IMR-90 (cell line): ENCODE measurements at regions not wholly inside any gene's neighbourhood (a gene's known extent, or its start where the extent isn't known, plus 50 kb on each side); places are given as distances from the start of the nearest gene placed in this dataset.

Source experiments
- ATAC-seq: fragments of 200-7000 bp; cut with Tn5 transposase; 2 replicates; pipeline ENCODE4 v1.9.1; 2020; ENCODE audit warnings: low read depth, mild to moderate bottlenecking, moderate library complexity
- BruUV-seq: library from RNA; stranded (reverse); fragments of 400-500 nt; replicated peaks from 2 replicates; lab custom pipeline; 2021; lab: Mats Ljungman, UMichigan
- CTCF ChIA-PET: fragments of 300-600 bp; formaldehyde crosslinking; extraction: SDS; loops from one replicate; lab custom pipeline; 2021; ENCODE audit warnings: antibody characterized with exemption; lab: Yijun Ruan, JAX
- POLR2A ChIA-PET: fragments of 300-600 bp; sonication (Branson Sonifier 250); formaldehyde crosslinking; loops from one replicate; lab custom pipeline; 2022; ENCODE audit warnings: antibody characterized with exemption; ENCODE audit not compliant: unreplicated experiment; lab: Charles Lee
- DNase-seq: peaks from one replicate; pipeline ENCODE4 v3.0.0; 2013
- H2AFZ ChIP-seq: replicated peaks from 2 replicates; pipeline ENCODE3; 2013; ENCODE audit warnings: low read length, mild to moderate bottlenecking; ENCODE audit not compliant: poor library complexity
- H2AK5ac ChIP-seq: 2 replicates; pipeline ENCODE4 v1.6.1; 2013; ENCODE audit warnings: low read depth, low read length, inconsistent platforms
- H2AK9ac ChIP-seq: replicated peaks from 2 replicates; pipeline ENCODE3; 2013; ENCODE audit warnings: mild to moderate bottlenecking, low read depth, low read length, moderate library complexity; ENCODE audit not compliant: poor library complexity
- H2BK120ac ChIP-seq: 2 replicates; pipeline ENCODE4 v1.6.1; 2013; ENCODE audit warnings: low read depth, low read length, inconsistent platforms
- H2BK15ac ChIP-seq: 3 replicates; pipeline ENCODE4 v1.6.1; 2013; ENCODE audit warnings: low read depth, low read length, inconsistent platforms
- H2BK20ac ChIP-seq: 2 replicates; pipeline ENCODE4 v1.6.1; 2013; ENCODE audit warnings: low read depth, mild to moderate bottlenecking, inconsistent platforms, low read length, moderate library complexity
- H2BK5ac ChIP-seq: 2 replicates; pipeline ENCODE4 v1.6.1; 2013; ENCODE audit warnings: mild to moderate bottlenecking, low read depth, low read length, inconsistent platforms; ENCODE audit not compliant: poor library complexity, severe bottlenecking
- H3K14ac ChIP-seq: replicated peaks from 2 replicates; pipeline ENCODE4 v1.6.1; 2013; ENCODE audit warnings: low read depth, low read length, inconsistent platforms
- H3K18ac ChIP-seq: 2 replicates; pipeline ENCODE4 v1.6.1; 2013; ENCODE audit warnings: low read depth, low read length, control low read depth
- H3K23ac ChIP-seq: 2 replicates; pipeline ENCODE4 v1.6.1; 2013; ENCODE audit warnings: low read depth, low read length, inconsistent platforms
- H3K27ac ChIP-seq: 2 replicates; pipeline ENCODE4 v1.5.1; 2013; ENCODE audit warnings: mild to moderate bottlenecking, control low read depth, low read length; ENCODE audit not compliant: insufficient read depth
- H3K27me3 ChIP-seq: 2 replicates; pipeline ENCODE4 v1.6.1; 2013; ENCODE audit warnings: low read length; ENCODE audit not compliant: control insufficient read depth, insufficient read depth
- H3K36me3 ChIP-seq: 2 replicates; pipeline ENCODE4 v1.6.1; 2013; ENCODE audit warnings: low read length, mixed read lengths; ENCODE audit not compliant: control insufficient read depth, insufficient read depth
- H3K4ac ChIP-seq: 2 replicates; pipeline ENCODE4 v1.6.1; 2013; ENCODE audit warnings: low read depth, low read length, inconsistent platforms
- H3K4me1 ChIP-seq: 2 replicates; pipeline ENCODE4 v1.6.1; 2013; ENCODE audit warnings: low read length, mixed read lengths; ENCODE audit not compliant: control insufficient read depth, insufficient read depth
- H3K4me2 ChIP-seq: 2 replicates; pipeline ENCODE4 v1.6.1; 2013; ENCODE audit warnings: low read depth, mild to moderate bottlenecking, control low read depth, low read length, moderate library complexity
- H3K4me3 ChIP-seq: 2 replicates; pipeline ENCODE4 v1.5.1; 2013; ENCODE audit warnings: low read depth, mild to moderate bottlenecking, control low read depth, low read length, moderate library complexity; ENCODE audit not compliant: insufficient read depth
- H3K56ac ChIP-seq: 2 replicates; pipeline ENCODE4 v1.6.1; 2013; ENCODE audit warnings: low read length, inconsistent platforms; ENCODE audit not compliant: insufficient read depth; ENCODE audit errors: extremely low read depth
- H3K79me1 ChIP-seq, 2 experiments: 2 replicates each; pipeline ENCODE4 v1.6.1; 2013; ENCODE audit warnings: low read length in 2 of 2, inconsistent platforms in 1 of 2, low read depth in 1 of 2
- H3K9ac ChIP-seq: 2 replicates; pipeline ENCODE4 v1.6.1; 2013; ENCODE audit warnings: low read depth, low read length, control low read depth
- H3K9me1 ChIP-seq: 2 replicates; pipeline ENCODE4 v1.6.1; 2013; ENCODE audit warnings: low read length, inconsistent platforms; ENCODE audit not compliant: insufficient read depth
- H3K9me3 ChIP-seq: 2 replicates; pipeline ENCODE4 v1.6.1; 2013; ENCODE audit warnings: low read length; ENCODE audit not compliant: control insufficient read depth, insufficient read depth
- H4K20me1 ChIP-seq: 2 replicates; pipeline ENCODE4 v1.6.1; 2013; ENCODE audit warnings: low read length, inconsistent platforms; ENCODE audit not compliant: insufficient read depth
- H4K5ac ChIP-seq: 2 replicates; pipeline ENCODE4 v1.6.1; 2013; ENCODE audit warnings: mild to moderate bottlenecking, low read depth, low read length, control low read depth
- H4K8ac ChIP-seq, 2 experiments: 2 replicates each; pipeline ENCODE4 v1.6.1; 2013; ENCODE audit warnings: low read depth in 2 of 2, low read length in 2 of 2, control low read depth in 1 of 2, inconsistent platforms in 1 of 2
- H4K91ac ChIP-seq: 2 replicates; pipeline ENCODE4 v1.6.1; 2013; ENCODE audit warnings: low read depth, low read length, inconsistent platforms; ENCODE audit not compliant: insufficient read depth
- BHLHE40 ChIP-seq: fragments of 150-350 bp; IDR thresholded peaks from 2 replicates; pipeline ENCODE4 v1.6.1; 2016; ENCODE audit warnings: mild to moderate bottlenecking, low read depth, low read length
- CEBPB ChIP-seq: IDR thresholded peaks from 2 replicates; pipeline ENCODE4 v1.6.1; 2012; ENCODE audit warnings: low read depth, low read length, improper control_type of control experiment
- FOS ChIP-seq: fragments of 150-350 bp; IDR thresholded peaks from 2 replicates; pipeline ENCODE4 v1.6.1; 2016; ENCODE audit warnings: low read depth, low read length
- MAFK ChIP-seq: IDR thresholded peaks from 2 replicates; pipeline ENCODE4 v1.6.1; 2012; ENCODE audit warnings: low read depth, low read length, improper control_type of control experiment
- MAZ ChIP-seq: IDR thresholded peaks from 2 replicates; pipeline ENCODE4 v1.6.1; 2012; ENCODE audit warnings: low read depth, mild to moderate bottlenecking, low read length, improper control_type of control experiment, moderate library complexity, borderline replicate concordance
- NFE2L2 ChIP-seq: fragments of 150-350 bp; IDR thresholded peaks from 2 replicates; pipeline ENCODE4 v1.6.1; 2016; ENCODE audit warnings: low read depth, mild to moderate bottlenecking, low read length
- POLR2A ChIP-seq: IDR thresholded peaks from 2 replicates; pipeline ENCODE4 v1.6.1; 2012; ENCODE audit warnings: mild to moderate bottlenecking, low read depth, low read length
- RAD21 ChIP-seq: IDR thresholded peaks from 2 replicates; pipeline ENCODE4 v1.6.1; 2012; ENCODE audit warnings: low read length, improper control_type of control experiment
- WGBS, 2 experiments: methylation state at CpG; one replicate each; pipeline versions ENCODE4 v1.1.5 to v1.1.7; 2013; ENCODE audit warnings: missing lambda C conversion rate in 2 of 2; ENCODE audit not compliant: insufficient read length in 1 of 2; ENCODE audit errors: extremely low coverage in 2 of 2; 5-methylcytosine and 5-hydroxymethylcytosine counted together
- dilution Hi-C: fragments of 300-500 bp; cut with HindIII; formaldehyde crosslinking; loops from one replicate; pipeline ENCODE4 v1.14.3; 2018; ENCODE audit warnings: low sequenced_read_pairs; ENCODE audit not compliant: unreplicated experiment
- in situ Hi-C: fragments of 300-500 bp; cut with MboI; formaldehyde crosslinking; loops from 3 replicates; pipeline ENCODE4 v1.14.3; 2019; ENCODE audit warnings: low sequenced_read_pairs, inconsistent platforms, mixed read lengths
- intact Hi-C: fragments of 100-400 bp; cut with micrococcal nuclease; formaldehyde crosslinking; loops from 2 replicates; pipeline ENCODE4 v1.10.0; 2022
- TF ChIP-seq, protein P1 (sequence below): fragments of 150-350 bp; IDR thresholded peaks from 2 replicates; pipeline ENCODE4 v1.6.1; 2017; ENCODE audit warnings: mild to moderate bottlenecking, antibody characterized with exemption, low read length, low read depth
- TF ChIP-seq, protein P2 (sequence below): fragments of 150-350 bp; IDR thresholded peaks from 2 replicates; pipeline ENCODE4 v1.6.1; 2016; ENCODE audit warnings: low read depth, mild to moderate bottlenecking, low read length, moderate library complexity, borderline replicate concordance

DNA sequence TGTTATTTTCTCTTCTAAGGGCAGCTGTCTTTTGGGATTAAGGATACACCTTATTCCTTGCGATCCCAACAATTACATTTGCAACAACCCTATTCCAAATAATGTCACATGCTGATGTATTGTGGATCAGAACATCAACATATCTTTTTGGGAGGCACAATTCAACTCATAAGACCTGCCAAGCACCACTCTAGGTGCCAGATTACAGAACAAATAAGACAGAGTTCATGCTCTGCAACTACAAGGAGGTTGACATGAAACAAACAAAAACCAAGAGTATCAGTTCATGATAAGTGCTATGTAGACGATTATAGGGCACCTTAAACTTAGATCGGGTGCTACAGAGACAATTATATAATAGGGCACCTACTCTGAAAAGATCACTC, 203.2 kb upstream of the SGK1 start:
- Histone ChIP-seq H3K36me3 (no peaks in the 10 kb centered on the region), H3K9me3 (no peaks in the 10 kb centered on the region), H3K27ac (no peak overlapping the region), H3K4me1 (peaks cover 9% of the 10 kb centered on the region), H2BK15ac (0 out of 3 replicates have a peak overlapping the region, but pooled peaks have one; percentile 71), H3K9me1 (0 out of 2 replicates have a peak, but pooled peaks cover 3% of the 10 kb centered on the region), H4K91ac (peak overlapping the region; percentile 19; the same call in 1 of the 2 replicates), H4K5ac (peak overlapping the region; percentile 90), H4K8ac (peak overlapping the region in 1 of 2 experiments; percentile 56; a peak in 1 of 4 replicates), H2AK9ac (no peak overlapping the region), H3K18ac (peak overlapping the region; percentile 87), H2BK5ac (no peak overlapping the region), H2BK120ac (peak overlapping the region; percentile 24; the same call in 1 of the 2 replicates), H3K79me1 (no peaks in the 10 kb centered on the region), H3K4me3 (no peak overlapping the region), H3K27me3 (no peaks in the 10 kb centered on the region), H2AK5ac (peak overlapping the region; percentile 17; the same call in 1 of the 2 replicates), H3K14ac (peak overlapping the region; percentile 43; the same call in 1 of the 2 replicates), H4K20me1 (no peaks in the 10 kb centered on the region), H2AFZ (peak overlapping the region; percentile 81), H3K4ac (peak overlapping the region; percentile 25; the same call in 1 of the 2 replicates), H3K9ac (no peak overlapping the region), H3K4me2 (no peak overlapping the region), H3K56ac (no peak overlapping the region), H2BK20ac (peak overlapping the region; percentile 12; the same call in 1 of the 2 replicates), H3K23ac (no peak overlapping the region)
- ATAC-seq = no peak
- intact Hi-C loops (no loop called here), in situ Hi-C loops (no loop called here), dilution Hi-C loops (no loop called here)
- WGBS, 2 experiments = no CpG with 5 or more reads among the region's 3 CpGs
- BruUV-seq = no TSS peak
- no peak for TF ChIP-seq RAD21
- no peak for TF ChIP-seq MAFK
- no peak for TF ChIP-seq FOS
- TF ChIP-seq MAZ = no peak
- TF ChIP-seq BHLHE40 = no peak
- TF ChIP-seq POLR2A = no peak
- TF ChIP-seq CEBPB = no peak
- TF ChIP-seq, protein P1, sequence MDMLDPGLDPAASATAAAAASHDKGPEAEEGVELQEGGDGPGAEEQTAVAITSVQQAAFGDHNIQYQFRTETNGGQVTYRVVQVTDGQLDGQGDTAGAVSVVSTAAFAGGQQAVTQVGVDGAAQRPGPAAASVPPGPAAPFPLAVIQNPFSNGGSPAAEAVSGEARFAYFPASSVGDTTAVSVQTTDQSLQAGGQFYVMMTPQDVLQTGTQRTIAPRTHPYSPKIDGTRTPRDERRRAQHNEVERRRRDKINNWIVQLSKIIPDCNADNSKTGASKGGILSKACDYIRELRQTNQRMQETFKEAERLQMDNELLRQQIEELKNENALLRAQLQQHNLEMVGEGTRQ = no peak
- TF ChIP-seq, protein P2, sequence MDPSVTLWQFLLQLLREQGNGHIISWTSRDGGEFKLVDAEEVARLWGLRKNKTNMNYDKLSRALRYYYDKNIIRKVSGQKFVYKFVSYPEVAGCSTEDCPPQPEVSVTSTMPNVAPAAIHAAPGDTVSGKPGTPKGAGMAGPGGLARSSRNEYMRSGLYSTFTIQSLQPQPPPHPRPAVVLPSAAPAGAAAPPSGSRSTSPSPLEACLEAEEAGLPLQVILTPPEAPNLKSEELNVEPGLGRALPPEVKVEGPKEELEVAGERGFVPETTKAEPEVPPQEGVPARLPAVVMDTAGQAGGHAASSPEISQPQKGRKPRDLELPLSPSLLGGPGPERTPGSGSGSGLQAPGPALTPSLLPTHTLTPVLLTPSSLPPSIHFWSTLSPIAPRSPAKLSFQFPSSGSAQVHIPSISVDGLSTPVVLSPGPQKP = no peak
- TF ChIP-seq NFE2L2 = no peak
- DNase-seq = no peak
- CTCF ChIA-PET = no interaction called here
- POLR2A ChIA-PET = no interaction called here
